Fibroblast of skin of abdomen (primary cell): ENCODE measurements at regions not wholly inside any gene's neighbourhood (a gene's known extent, or its start where the extent isn't known, plus 50 kb on each side); places are given as distances from the start of the nearest gene placed in this dataset.
"Not testable (repeated sequence)": the region's sequence is repeated elsewhere in the genome, so short reads cannot be mapped to it uniquely, and the experiment has no call there.

Experiments used
- DNase-seq: peaks from one replicate; pipeline ENCODE4 v3.0.0-alpha.2; 2013

DNA sequence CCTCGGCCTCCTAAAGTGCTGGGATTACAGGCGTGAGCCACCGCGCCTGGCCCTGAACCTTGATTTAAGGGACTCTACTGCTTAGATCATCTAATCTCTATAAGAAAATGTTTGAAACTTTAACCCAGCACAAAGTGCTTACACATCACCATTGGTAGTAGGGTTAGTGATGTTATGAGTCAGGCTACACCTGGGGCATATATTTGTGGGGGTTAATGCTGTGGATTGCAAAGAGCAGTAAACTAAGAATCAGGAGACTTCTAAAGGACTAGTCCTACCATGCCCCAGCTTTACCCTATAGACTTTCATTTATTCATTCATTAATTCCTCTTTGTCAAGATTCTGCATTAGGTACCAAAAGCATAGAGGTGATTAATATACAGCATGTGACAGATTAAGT is 880.5 kb downstream of the TTLL7 start:
- DNase-seq, result no peak

DNA sequence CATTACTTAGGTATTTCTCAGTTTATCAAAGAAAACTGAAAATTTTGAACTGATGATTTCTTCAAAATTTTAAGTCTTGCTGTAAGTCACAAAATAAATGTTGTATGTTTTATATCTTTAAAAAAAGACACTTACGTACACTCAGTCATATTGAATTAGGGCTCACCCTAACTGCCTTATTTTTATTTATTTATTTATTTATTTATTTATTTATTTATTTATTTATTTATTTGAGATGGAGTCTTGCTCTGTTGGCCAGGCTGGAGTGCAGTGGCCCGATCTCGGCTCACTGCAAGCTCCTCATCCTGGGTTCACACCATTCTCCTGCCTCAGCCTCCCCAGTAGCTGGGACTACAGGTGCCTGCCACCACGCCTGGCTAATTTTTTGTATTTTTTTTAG is 881.9 kb downstream of the TTLL7 start:
- not testable (repeated sequence) for DNase-seq

DNA sequence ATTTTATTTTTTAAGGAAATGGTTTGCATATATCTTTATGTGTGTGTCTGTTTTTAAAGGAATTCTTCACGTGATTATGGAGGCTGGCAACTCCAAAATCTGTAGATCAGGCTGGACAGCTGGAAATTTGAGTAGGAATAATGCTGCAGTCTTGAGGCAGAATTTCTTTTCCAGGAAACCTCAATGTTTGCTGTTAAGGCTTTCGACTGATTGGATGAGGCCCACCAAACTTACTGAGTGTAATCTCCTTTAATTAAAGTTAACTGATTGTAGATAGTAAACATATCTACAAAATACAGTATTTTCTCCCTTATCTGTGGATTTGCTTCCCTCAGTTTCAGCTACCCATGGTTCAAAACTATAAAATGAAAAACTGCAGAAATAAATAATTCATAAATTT is 883.1 kb downstream of the TTLL7 start:
- DNase-seq, result no peak

DNA sequence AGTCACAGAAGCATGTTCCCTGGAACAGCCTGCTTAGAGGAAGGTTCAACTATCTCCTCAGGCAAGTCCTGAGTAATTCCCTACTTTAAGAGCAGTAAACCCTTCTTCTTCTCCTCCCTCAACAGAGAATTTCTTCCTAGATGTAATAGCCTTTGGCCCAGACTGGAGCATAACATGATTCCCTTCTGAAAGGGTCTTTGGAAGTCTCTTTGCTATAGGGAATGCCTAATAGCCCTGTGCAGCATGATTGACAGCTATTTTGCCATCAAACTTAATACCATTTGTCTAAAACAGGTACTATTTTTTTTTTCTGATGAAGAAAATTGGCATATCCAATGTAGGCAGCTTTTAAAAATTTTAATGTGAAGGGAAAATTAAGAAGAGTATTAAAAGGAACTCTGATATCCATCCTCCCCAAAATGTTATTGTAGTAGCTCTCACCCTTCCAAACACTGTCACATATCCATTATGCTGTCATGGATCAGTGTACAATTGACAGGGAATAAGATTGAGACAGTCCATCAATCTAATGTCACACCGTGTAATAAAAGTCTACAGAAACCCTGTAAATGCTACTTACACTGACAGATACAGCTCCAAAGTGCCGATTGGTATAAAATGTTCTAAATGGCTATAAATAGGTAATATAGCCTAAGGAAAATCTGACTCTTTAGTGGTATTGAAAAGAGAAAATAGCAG is 884.6 kb downstream of the TTLL7 start:
- no peak for DNase-seq

DNA sequence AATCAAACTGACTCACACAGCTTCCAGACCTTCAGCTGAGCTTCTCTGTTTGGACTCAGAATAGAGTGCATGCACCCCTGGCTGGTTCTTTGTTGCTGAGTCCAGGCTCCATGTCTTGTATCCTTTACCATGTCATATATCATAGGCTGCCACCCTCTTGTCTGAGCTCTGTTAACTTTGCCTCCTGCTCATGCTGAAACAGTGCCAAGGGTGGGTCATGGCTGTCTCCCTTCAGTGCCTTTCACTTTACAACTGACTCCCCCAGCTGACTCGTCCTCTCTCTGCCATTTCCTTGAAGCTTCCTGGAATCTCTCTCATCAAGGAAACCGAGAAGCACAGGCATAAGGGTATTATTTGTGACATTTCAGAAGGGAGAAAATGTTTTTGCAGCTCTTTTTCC is 885.3 kb downstream of the TTLL7 start:
- no peak for DNase-seq

DNA sequence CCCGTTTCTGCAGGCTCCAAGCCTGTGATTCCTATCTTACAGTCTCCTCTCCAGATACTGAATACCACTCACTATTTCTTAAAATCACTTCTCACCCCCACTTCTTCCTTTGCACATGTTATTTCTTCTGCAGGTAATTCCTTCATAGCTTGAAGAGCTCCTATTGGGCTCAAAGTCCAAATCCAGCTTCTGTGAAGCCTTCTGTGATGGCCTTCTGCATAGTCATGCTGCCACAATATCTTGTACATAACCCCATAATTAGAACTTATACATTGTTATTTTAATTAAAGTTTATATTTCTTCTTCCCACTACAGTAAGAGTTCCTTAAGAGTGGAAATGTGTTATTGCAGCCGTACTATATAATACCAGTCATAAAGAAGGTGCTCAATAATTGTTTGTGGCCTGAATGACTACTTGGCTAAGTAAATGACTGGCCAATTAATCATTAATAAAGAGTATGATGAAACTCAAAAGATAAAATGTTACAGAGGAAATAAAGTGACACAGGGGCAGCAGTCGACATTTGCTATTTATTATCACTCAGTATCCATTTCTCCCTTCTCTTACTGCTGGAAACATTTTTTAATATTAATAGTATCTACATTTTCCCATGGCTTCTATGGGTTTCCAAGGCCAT is 886.6 kb downstream of the TTLL7 start:
- DNase-seq, result no peak

DNA sequence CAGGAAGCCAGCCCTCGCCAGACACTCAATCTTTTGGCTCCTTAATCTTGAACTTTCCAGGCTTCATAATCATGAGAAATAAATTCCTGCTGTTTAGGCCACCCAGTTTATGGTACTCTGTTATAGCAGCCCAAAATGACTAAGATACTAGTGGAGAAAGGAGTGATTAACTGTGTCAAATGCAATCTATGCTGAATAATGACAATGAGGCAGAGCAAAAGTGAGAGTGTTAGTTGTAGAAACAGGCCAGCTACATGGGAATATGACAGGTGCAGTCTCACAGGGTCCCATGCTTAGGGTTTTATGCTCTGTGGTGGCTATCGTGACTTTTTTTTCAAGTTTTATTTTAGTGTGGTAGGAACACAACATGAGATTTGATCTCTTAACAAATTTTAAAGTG is 888.8 kb downstream of the TTLL7 start:
- no peak for DNase-seq

DNA sequence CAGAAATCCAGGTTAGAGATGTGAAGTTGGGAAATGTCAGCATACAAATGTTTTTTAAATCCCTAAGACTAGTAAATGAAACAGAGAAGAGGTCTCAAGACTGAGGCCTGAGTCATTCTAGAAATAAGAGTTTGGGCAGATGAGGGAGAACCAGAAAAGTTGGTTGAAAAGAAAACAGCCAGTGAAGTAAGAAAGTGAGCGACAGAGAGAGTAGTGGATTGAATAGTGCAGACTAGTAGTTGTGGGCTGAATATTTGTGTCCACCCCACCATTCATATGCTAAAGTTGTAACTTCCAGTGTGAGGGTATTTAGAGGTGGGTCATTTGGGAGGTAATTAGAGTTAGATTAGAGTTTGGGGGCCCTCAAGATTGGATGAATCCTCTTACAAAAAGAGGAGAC is 889.2 kb downstream of the TTLL7 start:
- no peak for DNase-seq

DNA sequence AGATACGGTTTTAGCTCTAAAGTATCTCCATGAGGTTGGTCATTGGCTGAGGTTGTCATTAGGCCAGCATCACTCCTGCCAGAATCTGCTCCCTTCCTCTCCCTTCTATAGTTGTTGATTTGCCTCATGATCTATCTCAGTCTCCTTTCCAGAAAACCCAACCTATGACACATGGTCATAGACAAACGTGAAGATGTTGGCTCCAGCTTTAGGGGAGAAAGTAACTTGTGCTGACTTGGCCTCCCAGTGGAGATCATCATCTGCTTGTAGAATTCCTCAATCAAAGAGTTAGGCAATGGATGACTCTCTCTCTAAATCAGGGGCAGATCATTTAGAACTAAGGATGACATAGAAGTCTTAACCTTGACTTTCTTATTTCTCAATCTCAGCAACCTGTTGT is 894.4 kb downstream of the TTLL7 start:
- DNase-seq, result no peak

DNA sequence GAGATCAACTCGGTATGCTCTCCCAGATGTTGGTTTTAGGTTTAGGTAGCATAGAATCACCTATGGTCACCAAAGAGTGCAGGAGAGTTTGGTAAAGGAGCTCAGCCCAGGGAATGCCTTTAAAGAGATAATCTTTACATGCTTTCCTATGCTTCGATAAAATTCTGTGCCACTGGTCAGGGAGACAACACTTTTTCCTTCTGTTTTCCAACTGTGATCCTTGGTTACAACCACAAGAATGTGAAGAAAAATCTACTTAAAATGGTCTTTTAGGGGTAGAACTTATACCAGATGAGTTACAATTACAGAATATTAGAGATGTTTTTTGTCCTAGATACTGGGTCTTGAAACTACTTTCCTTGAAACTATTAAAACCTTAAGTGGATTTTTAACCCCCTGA is 895.6 kb downstream of the TTLL7 start:
- peak; percentile 49 for DNase-seq

DNA sequence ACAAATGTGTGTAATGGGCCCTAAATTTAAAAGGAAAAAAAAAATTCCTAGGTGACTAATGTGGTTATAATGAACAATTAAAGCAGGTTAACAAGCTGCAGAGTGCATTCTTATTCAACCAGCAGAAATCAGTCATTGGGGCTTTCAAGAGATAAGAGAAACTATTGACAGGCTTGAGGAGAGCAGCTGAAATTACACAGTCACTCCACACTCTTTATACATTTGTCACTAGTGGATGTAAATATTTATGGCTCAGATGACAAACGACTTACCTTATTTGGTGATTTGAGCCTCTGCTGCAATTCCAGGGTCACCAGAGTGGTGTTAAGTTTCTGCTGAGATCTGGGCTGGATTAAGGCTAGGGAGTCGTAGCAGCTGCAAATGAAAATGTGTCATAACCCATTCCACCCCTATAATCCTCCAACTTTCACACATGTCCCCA is 896.3 kb downstream of the TTLL7 start:
- peak; percentile 93 for DNase-seq

DNA sequence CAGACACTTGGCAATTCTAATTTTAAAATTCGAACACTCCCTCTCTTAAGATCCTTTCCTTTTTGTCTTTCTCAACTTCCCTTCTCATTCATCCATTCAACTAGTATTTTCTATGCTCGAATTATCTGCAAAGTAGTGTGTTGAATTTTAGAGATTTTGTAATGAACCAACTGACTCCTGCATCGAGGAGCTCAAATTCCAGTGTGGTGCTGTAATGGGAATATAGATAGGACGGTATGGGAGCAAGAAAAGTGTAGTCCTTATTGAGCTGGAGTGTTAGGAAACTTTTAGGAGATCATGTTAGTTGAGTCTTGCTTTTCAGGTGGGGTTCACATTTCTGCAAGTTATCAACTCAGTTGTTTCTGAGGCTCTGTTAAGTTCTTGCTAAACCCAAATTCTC is 897.5 kb downstream of the TTLL7 start:
- DNase-seq, result peak; percentile 31

DNA sequence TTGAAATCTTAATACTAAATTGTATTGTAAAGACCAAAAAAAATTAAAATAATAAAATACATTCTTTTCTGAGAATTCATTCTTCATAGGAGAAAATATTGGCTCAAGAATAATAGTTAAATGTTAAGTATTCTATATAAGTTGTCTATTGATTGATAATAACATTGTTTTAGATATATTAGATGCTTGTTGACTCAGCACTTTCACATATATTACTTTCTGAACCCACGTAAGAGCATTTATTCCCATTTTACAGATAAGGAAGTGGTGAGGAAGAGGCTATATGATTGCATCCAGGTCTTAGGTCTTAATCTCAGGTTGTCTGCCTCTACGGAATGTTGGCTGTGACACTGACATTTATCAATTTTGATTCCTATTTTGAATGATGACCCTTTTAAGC is 898.8 kb downstream of the TTLL7 start:
- DNase-seq, result no peak

DNA sequence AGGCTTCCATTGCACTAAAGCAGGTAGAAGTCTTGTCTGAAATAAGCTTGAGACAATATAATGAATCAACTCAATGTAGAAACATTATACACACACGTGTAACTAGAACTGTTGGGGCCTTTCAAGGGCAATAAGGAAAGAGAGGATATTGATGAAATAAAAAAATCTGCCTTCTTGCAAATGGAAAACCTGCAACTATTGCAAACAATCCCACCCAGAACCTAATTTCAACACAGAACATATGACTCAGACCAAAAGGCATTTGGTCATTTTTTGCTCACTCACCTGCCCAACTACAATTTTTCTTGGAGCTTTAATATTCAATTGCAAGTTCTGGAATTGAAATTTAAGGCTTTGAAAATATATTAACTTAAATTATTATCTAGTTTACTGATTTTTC is 900.1 kb downstream of the TTLL7 start:
- DNase-seq, result no peak

DNA sequence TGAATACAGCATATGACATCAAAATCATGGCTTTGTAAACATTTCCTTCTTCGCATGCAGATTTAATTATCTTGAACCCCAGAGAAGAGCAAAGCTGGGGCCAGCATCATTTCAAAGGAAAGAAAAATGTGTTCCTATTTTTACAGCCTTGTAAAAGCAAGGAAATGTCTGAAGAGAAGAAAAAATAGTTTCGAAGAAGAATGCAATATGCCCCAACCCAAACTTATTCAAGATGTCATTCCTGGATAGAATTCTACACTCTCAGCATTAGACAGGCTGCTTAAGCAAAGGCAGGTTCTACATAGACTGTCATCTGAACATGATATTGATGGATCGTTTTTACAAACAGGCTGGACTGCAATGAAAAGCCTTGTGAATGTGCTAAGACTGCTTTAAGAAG is 900.8 kb downstream of the TTLL7 start:
- peak; percentile 81 for DNase-seq

DNA sequence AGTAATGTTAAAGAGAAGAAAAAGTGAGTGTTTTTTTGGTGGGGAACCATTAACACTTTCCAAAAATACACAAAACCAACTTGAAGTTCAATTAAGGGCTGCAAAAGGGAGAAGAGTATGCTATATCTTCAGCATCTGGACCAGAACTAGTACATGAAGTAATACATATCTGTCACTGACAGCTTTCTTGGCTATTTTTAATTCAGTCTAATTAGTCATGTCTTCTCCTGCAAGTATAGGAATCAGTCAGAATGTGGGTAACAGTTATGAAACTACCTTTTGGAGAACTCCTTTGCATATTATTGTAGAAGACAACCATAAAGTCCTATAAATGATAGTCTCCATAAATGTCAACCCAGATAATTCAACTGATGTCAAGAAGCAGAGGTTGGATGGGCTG is 901.2 kb downstream of the TTLL7 start:
- no peak for DNase-seq

DNA sequence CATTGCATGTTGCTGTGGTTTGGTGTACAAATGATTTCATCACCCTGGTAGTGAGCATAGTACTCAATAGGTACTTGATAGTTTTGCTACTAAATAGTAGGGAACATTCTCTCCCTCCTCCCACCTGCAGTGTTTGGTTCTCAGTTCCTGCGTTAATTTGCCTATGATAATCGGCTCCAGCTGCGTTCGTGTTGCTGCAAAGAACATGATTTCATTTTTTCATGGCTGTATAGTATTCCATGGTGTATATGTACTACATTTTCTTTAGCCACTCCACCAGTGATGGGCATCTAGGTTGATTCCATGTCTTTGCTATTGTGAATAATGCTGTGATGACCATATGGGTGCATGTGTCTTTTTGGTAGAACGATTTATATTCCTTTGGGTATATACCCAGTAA is 903.4 kb downstream of the TTLL7 start:
- no peak for DNase-seq

DNA sequence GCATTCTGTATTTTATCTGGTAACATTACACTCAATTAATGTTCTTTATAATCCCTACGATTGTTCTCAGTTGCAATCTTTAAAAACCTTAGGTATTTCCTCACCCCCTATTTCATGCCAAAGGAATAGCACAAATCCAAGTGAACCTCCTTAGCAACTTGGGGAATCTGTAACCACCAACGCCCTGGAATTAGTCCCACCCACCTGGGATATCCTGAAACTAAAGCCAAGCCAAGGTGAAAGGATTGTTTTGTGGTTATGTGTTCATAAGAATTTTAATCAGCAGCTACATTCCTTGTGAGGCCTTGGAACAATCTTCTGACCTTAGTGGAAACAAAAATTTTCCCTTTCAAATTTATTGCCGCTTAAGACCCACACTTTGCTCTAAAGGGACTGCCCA is 908.7 kb downstream of the TTLL7 start:
- peak; percentile 19 for DNase-seq

DNA sequence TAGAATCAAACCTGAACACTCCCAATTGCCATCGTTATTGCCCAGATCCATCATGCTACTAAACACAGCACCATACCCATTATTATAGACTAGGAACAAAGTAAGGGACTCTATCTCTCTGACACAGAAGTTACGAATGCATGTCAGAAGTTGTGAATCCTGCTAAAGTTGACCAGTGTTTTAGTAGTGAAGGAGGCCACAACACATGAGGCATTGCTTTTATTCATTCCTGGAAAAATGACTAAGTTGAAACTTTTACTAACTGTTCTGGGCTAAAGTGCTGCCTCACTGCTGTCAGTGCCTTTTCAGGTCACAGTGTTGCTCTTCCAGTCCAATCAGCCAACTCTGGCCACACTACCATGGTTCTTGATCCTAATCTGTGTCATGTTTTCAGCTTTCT is 911.1 kb downstream of the TTLL7 start:
- DNase-seq, result no peak

DNA sequence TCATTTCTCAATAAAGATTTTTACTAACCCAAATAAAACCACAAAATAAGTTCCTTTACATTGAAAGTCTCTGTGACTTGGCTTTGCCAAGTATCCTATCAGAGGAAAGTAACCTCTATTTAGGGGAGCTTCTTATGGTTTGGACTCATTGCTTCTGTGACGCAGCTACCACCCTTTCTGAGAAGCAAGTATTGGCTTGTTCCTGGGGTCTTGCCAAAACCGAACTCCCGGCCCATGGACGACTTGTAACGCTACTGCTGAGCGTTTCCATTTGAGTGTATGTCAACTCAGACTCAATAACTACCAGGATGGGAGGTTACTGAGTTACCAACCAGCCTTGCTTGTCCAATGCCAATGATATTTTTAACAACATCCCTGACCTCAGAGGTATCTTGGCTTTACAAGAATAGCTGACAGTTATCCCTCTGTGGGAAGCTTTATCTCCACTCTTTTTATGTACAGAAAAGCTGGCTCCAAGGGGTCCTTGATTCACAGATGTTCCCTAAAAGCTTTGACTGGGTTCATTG is 911.9 kb downstream of the TTLL7 start:
- DNase-seq, result no peak

DNA sequence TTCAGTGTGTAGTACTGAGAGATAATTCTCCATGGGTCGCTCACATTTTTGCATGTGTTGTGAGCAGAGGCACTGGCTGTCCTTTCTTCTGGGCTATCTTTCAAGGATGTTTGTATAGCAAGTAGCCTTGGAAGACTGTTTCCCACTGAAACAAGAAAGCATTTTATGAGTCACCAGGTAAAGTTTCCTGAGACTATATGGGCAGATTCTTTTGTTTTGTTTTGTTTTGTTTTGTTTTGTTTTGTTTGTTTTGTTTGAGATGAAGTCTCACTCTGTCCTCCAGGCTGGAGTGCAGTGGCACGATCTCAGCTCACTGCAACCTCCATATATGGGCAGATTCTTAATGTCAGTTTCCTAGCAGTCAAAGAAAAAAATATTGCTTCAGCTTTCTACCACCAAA is 912.6 kb downstream of the TTLL7 start:
- DNase-seq, result no peak

DNA sequence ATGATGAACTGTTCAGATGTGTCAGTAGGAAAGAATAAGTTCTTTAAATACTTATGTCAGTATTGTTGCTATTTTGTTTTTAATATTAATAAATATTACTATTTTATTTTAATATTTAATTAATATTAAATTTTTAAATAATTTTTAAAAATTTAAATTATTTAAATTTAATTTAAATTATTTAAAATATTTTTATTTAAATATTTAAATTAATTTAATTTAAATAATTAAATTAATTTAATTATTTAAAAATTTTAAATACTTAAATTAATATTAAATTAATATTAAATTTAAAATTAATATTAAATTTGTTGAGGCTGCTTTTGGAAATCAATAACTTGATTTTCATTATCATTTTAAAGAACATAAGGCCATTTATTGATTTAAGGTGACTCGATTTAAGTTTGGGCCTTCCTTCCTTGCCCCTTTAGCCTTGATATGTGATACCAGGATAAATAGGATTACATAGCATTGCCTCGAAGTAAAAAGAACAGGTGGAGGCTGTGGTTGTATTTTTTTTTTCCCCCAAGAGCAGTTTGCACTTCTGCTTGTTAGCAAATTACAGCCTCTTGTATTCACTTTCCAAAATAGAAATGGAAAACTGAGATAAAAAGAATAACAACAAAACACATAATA is 915.2 kb downstream of the TTLL7 start:
- DNase-seq, result no peak

DNA sequence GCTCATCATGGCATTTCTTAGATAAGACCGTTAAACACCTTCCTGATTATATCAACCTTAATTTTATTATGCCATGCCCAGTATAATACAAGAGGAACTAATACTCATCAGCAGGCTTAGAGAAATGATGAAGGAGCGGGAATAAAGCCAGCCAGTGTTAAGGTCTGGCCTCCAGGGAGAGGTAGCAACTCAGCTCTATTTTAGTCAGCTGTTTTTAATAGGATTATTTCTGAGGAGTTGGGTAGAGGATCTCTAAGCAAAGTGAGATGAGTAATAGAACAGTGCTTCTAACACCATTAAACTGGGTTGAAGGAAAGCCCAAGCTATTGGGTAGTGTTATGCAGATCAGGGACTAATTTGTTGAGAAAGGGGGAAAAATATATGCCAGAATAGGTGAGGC is 921.5 kb downstream of the TTLL7 start:
- DNase-seq, result no peak

DNA sequence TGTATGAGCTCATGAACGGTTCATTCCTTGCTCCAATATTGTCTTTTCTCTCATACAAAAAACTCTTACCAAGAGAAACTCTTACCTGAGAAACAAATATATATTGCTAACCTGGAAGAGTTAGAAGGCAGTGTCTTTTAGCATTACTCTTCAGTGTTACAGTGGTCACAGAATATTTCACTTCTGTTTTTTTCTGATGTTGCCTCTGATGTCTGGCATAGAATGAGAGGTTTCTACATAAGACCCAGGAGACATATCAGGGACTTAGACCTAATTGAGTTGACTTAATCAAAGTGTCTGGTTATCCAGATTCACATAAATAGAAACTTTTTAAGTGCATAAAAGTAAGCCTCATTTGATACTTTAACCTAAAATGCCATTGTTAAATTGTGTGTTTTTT is 923.8 kb downstream of the TTLL7 start:
- no peak for DNase-seq
